Mesothelial cell of epicardium (in vitro differentiated cells): ENCODE measurements at regions not wholly inside any gene's neighbourhood (a gene's known extent, or its start where the extent isn't known, plus 50 kb on each side); places are given as distances from the start of the nearest gene placed in this dataset.

Source experiments
- DNase-seq, 2 experiments: peaks; one replicate each; pipeline ENCODE4 v3.0.0; 2021; ENCODE audit warnings: low spot score in 2 of 2; ENCODE audit not compliant: unreplicated experiment in 2 of 2
- H3K27ac Mint-ChIP-seq: 2 replicates; pipeline ENCODE4 v1.8.0; 2021; ENCODE audit warnings: mixed read lengths
- H3K27me3 Mint-ChIP-seq: 2 replicates; pipeline ENCODE4 v1.8.0; 2021; ENCODE audit warnings: low read depth, mixed read lengths
- H3K36me3 Mint-ChIP-seq: 2 replicates; pipeline ENCODE4 v1.8.0; 2021; ENCODE audit warnings: mixed read lengths
- H3K4me1 Mint-ChIP-seq: 2 replicates; pipeline ENCODE4 v1.8.0; 2021; ENCODE audit warnings: mixed read lengths
- H3K4me3 Mint-ChIP-seq: 2 replicates; pipeline ENCODE4 v1.8.0; 2021; ENCODE audit warnings: mild to moderate bottlenecking, moderate library complexity, mixed read lengths
- H3K9me3 Mint-ChIP-seq: 2 replicates; pipeline ENCODE4 v1.8.0; 2021; ENCODE audit warnings: mixed read lengths
- CTCF ChIP-seq: fragments of 200-600 bp; sonication (generic); IDR thresholded peaks from one replicate; pipeline ENCODE4 v1.5.0; 2021; ENCODE audit warnings: antibody characterized with exemption; ENCODE audit not compliant: unreplicated experiment

GRCh38 chr1:168887381-168887780 lies 158.4 kb upstream of the DPT start:
- no peak overlapping the region for H3K27ac Mint-ChIP-seq

GRCh38 chr1:168888418-168888817 lies 159.4 kb upstream of the DPT start:
- Mint-ChIP-seq H3K27me3 (no peaks in the 10 kb centered on the region), H3K4me1 (no peaks in the 10 kb centered on the region), H3K9me3 (peaks cover 15% of the 10 kb centered on the region), H3K4me3 (no peak overlapping the region), H3K36me3 (no peaks in the 10 kb centered on the region), H3K27ac (no peak overlapping the region)
- TF ChIP-seq CTCF = no peak
- DNase-seq = no peak

More at GRCh38 chr1:168887381-168887780, 158.4 kb upstream of the DPT start:
- Mint-ChIP-seq H3K9me3 (peaks cover 15% of the 10 kb centered on the region), H3K27me3 (no peaks in the 10 kb centered on the region), H3K4me3 (no peak overlapping the region), H3K36me3 (no peaks in the 10 kb centered on the region), H3K4me1 (no peaks in the 10 kb centered on the region)
- no peak for DNase-seq
- no peak for TF ChIP-seq CTCF

- TF ChIP-seq CTCF = no peak
- Mint-ChIP-seq H3K27ac (no peak overlapping the region), H3K9me3 (peaks cover 15% of the 10 kb centered on the region), H3K4me3 (no peak overlapping the region), H3K4me1 (peaks cover 4% of the 10 kb centered on the region), H3K27me3 (no peaks in the 10 kb centered on the region), H3K36me3 (no peaks in the 10 kb centered on the region)
- DNase-seq = no peak
These were observed 163.9 kb upstream of the DPT start for GRCh38 chr1:168892931-168893330.

GRCh38 chr1:168893359-168893801 lies 164.4 kb upstream of the DPT start:
- TF ChIP-seq CTCF = no peak
- Mint-ChIP-seq H3K36me3 (no peaks in the 10 kb centered on the region), H3K4me3 (no peak overlapping the region), H3K9me3 (peaks cover 15% of the 10 kb centered on the region), H3K27ac (no peak overlapping the region), H3K27me3 (no peaks in the 10 kb centered on the region), H3K4me1 (peaks cover 4% of the 10 kb centered on the region)
- no peak for DNase-seq

GRCh38 chr1:168894397-168894903 lies 165.4 kb upstream of the DPT start:
- TF ChIP-seq CTCF = no peak
- DNase-seq = no peak
- Mint-ChIP-seq H3K9me3 (peaks cover 10% of the 10 kb centered on the region), H3K4me3 (no peak overlapping the region), H3K4me1 (peaks cover 12% of the 10 kb centered on the region), H3K27me3 (no peaks in the 10 kb centered on the region), H3K36me3 (no peaks in the 10 kb centered on the region), H3K27ac (no peak overlapping the region)

GRCh38 chr1:168897249-168897648 lies 168.2 kb upstream of the DPT start:
- H3K27me3 Mint-ChIP-seq = no peaks in the 10 kb centered on the region
- TF ChIP-seq CTCF = no peak
- peaks cover 12% of the 10 kb centered on the region for H3K4me1 Mint-ChIP-seq
- no peaks in the 10 kb centered on the region for H3K36me3 Mint-ChIP-seq
- H3K9me3 Mint-ChIP-seq = no peaks in the 10 kb centered on the region
- no peak overlapping the region for H3K4me3 Mint-ChIP-seq
- no peak for DNase-seq
- no peak overlapping the region for H3K27ac Mint-ChIP-seq
